ENCODE measurements at regions not wholly inside any gene's neighbourhood (a gene's known extent, or its start where the extent isn't known, plus 50 kb on each side); places are given as distances from the start of the nearest gene placed in this dataset.

GRCh38 chr5:26569241-26569928 is 469.0 kb downstream of the CDH9 start:
- no peak overlapping the region for H3K4me3 ChIP-seq (ENCODE audit: insufficient read depth, low read depth, low read length)
- no peaks in the 10 kb centered on the region for H3K4me1 ChIP-seq (ENCODE audit: insufficient read depth, low read length)
- Mint-ChIP-seq H3K36me3 (ENCODE audit: low read depth, unreplicated experiment) (no peaks in the 10 kb centered on the region), H3K4me3 (ENCODE audit: unreplicated experiment) (no peak overlapping the region), H3K4me1 (ENCODE audit: low read depth, unreplicated experiment) (peaks cover 6% of the 10 kb centered on the region), H3K9me3 (ENCODE audit: unreplicated experiment) (no peaks in the 10 kb centered on the region), H3K27me3 (ENCODE audit: low read depth, unreplicated experiment) (no peaks in the 10 kb centered on the region), H3K27ac (ENCODE audit: unreplicated experiment) (no peak overlapping the region)
- no peaks in the 10 kb centered on the region for H3K9me3 ChIP-seq (ENCODE audit: insufficient read depth, low read depth, low read length)
- no peak overlapping the region for H2AFZ ChIP-seq (ENCODE audit: low read depth, low read length)
- H3K36me3 ChIP-seq (ENCODE audit: insufficient read depth, low read length), result no peaks in the 10 kb centered on the region
- no peak for FAIRE-seq
- no peak overlapping the region for H3K4me2 ChIP-seq (ENCODE audit: low read length)
- H3K27me3 ChIP-seq (ENCODE audit: insufficient read depth, low read length), result no peaks in the 10 kb centered on the region
- TF ChIP-seq CTCF (IDR thresholded peaks at IDR 0.05; ENCODE audit: insufficient read depth, low read depth, low read length) (no peak), EZH2 (IDR thresholded peaks at IDR 0.05; ENCODE audit: insufficient read depth, low read length) (no peak)
- no peaks in the 10 kb centered on the region for H3K79me2 ChIP-seq (ENCODE audit: insufficient read depth, low read length)
- no peaks in the 10 kb centered on the region for H4K20me1 ChIP-seq (ENCODE audit: insufficient read depth, low read length)
- DNase-seq (ENCODE audit: low read depth), result no peak
- H3K27ac ChIP-seq (ENCODE audit: low read depth, low read length), result no peak overlapping the region
- H3K9ac ChIP-seq (ENCODE audit: low read length), result no peak overlapping the region

GRCh38 chr5:26568316-26568715 is 470.1 kb downstream of the CDH9 start:
- Histone ChIP-seq H3K79me2 (ENCODE audit: insufficient read depth, low read length) (no peaks in the 10 kb centered on the region), H3K4me3 (ENCODE audit: insufficient read depth, low read depth, low read length) (no peak overlapping the region), H3K4me1 (ENCODE audit: insufficient read depth, low read length) (no peaks in the 10 kb centered on the region), H3K27me3 (ENCODE audit: insufficient read depth, low read length) (no peaks in the 10 kb centered on the region), H3K4me2 (ENCODE audit: low read length) (no peak overlapping the region), H3K36me3 (ENCODE audit: insufficient read depth, low read length) (no peaks in the 10 kb centered on the region), H3K9ac (ENCODE audit: low read length) (no peak overlapping the region), H3K9me3 (ENCODE audit: insufficient read depth, low read depth, low read length) (no peaks in the 10 kb centered on the region), H4K20me1 (ENCODE audit: insufficient read depth, low read length) (no peaks in the 10 kb centered on the region), H3K27ac (ENCODE audit: low read depth, low read length) (no peak overlapping the region), H2AFZ (ENCODE audit: low read depth, low read length) (no peak overlapping the region)
- Mint-ChIP-seq H3K4me1 (ENCODE audit: low read depth, unreplicated experiment) (peaks cover 6% of the 10 kb centered on the region), H3K9me3 (ENCODE audit: unreplicated experiment) (no peaks in the 10 kb centered on the region), H3K27ac (ENCODE audit: unreplicated experiment) (no peak overlapping the region), H3K27me3 (ENCODE audit: low read depth, unreplicated experiment) (no peaks in the 10 kb centered on the region), H3K4me3 (ENCODE audit: unreplicated experiment) (no peak overlapping the region), H3K36me3 (ENCODE audit: low read depth, unreplicated experiment) (no peaks in the 10 kb centered on the region)
- DNase-seq (ENCODE audit: low read depth), result no peak
- no peak for TF ChIP-seq EZH2 (IDR thresholded peaks at IDR 0.05; ENCODE audit: insufficient read depth, low read length)
- no peak for FAIRE-seq

- Histone ChIP-seq H3K27me3 (ENCODE audit: insufficient read depth, low read length) (no peaks in the 10 kb centered on the region), H3K4me3 (ENCODE audit: insufficient read depth, low read depth, low read length) (no peak overlapping the region), H2AFZ (ENCODE audit: low read depth, low read length) (no peak overlapping the region), H3K4me2 (ENCODE audit: low read length) (no peak overlapping the region), H3K9ac (ENCODE audit: low read length) (no peak overlapping the region), H3K36me3 (ENCODE audit: insufficient read depth, low read length) (no peaks in the 10 kb centered on the region), H3K9me3 (ENCODE audit: insufficient read depth, low read depth, low read length) (peaks cover 2% of the 10 kb centered on the region), H3K27ac (ENCODE audit: low read depth, low read length) (no peak overlapping the region), H3K79me2 (ENCODE audit: insufficient read depth, low read length) (no peaks in the 10 kb centered on the region), H3K4me1 (ENCODE audit: insufficient read depth, low read length) (no peaks in the 10 kb centered on the region), H4K20me1 (ENCODE audit: insufficient read depth, low read length) (no peaks in the 10 kb centered on the region)
- Mint-ChIP-seq H3K9me3 (ENCODE audit: unreplicated experiment) (no peaks in the 10 kb centered on the region), H3K27me3 (ENCODE audit: low read depth, unreplicated experiment) (no peaks in the 10 kb centered on the region), H3K27ac (ENCODE audit: unreplicated experiment) (no peak overlapping the region), H3K4me1 (ENCODE audit: low read depth, unreplicated experiment) (no peaks in the 10 kb centered on the region), H3K4me3 (ENCODE audit: unreplicated experiment) (no peak overlapping the region), H3K36me3 (ENCODE audit: low read depth, unreplicated experiment) (no peaks in the 10 kb centered on the region)
- FAIRE-seq (no peak), DNase-seq (ENCODE audit: low read depth) (no peak)
- no peak for TF ChIP-seq CTCF (IDR thresholded peaks at IDR 0.05; ENCODE audit: insufficient read depth, low read depth, low read length)
- no peak for TF ChIP-seq EZH2 (IDR thresholded peaks at IDR 0.05; ENCODE audit: insufficient read depth, low read length)
These were observed 474.4 kb downstream of the CDH9 start for GRCh38 chr5:26563979-26564378.

All from astrocyte (in vitro differentiated cells and primary cell).